B cell (primary cell): ENCODE measurements at regions not wholly inside any gene's neighbourhood (a gene's known extent, or its start where the extent isn't known, plus 50 kb on each side); places are given as distances from the start of the nearest gene placed in this dataset.

ENCODE experiments used
- ATAC-seq: fragments of 200-7000 bp; cut with Tn5 transposase; one replicate; pipeline ENCODE4 v1.10.0; 2021; ENCODE audit warnings: low read depth, mild to moderate bottlenecking, moderate number of reproducible peaks, moderate library complexity
- CTCF ChIA-PET: fragments of 350-600 bp; sonication (Branson Sonifier 250); formaldehyde crosslinking; loops from one replicate; lab custom pipeline; 2021; ENCODE audit warnings: antibody characterized with exemption, inconsistent platforms; lab: Charles Lee
- POLR2A ChIA-PET: fragments of 350-600 bp; sonication (Branson Sonifier 250); formaldehyde crosslinking; loops from one replicate; lab custom pipeline; 2021; ENCODE audit warnings: antibody characterized with exemption; lab: Charles Lee
- DNase-seq: peaks from one replicate; pipeline ENCODE4 v3.0.0; 2013
- H2AFZ ChIP-seq: 2 replicates; pipeline ENCODE4 v1.6.1; 2012; ENCODE audit warnings: mild to moderate bottlenecking, low read depth, low read length; ENCODE audit not compliant: insufficient read depth, poor library complexity, severe bottlenecking
- H3K27ac ChIP-seq, 2 donors: 1 replicate in 1 of 2; 2 replicates in 1 of 2; pipeline ENCODE4 v1.5.1; 2012 to 2013; ENCODE audit warnings: low read length in 2 of 2, mild to moderate bottlenecking in 2 of 2, moderate library complexity in 1 of 2
- H3K27me3 ChIP-seq, 4 experiments: fragments of 200-600 bp in 1 of 4; sonication (generic) in 1 of 4; replicated peaks in 1 of 4; 1 replicate in 2 of 4; 2 replicates in 2 of 4; pipeline versions ENCODE4 v1.6.1 to v1.7.0; 2013 to 2016; ENCODE audit warnings: low read length in 3 of 4, mild to moderate bottlenecking in 2 of 4, mixed read lengths in 1 of 4, moderate library complexity in 1 of 4; ENCODE audit not compliant: insufficient read depth in 4 of 4, control insufficient read depth in 3 of 4; ENCODE audit errors: control extremely low read depth in 1 of 4
- H3K36me3 ChIP-seq, 2 experiments: replicated peaks in 1 of 2; 1 replicate in 1 of 2; 2 replicates in 1 of 2; pipeline versions ENCODE4 v1.6.1 to v1.7.1; 2013; ENCODE audit warnings: low read length in 1 of 2; ENCODE audit not compliant: insufficient read depth in 2 of 2, control insufficient read depth in 1 of 2; ENCODE audit errors: control extremely low read depth in 1 of 2, extremely low read depth in 1 of 2
- H3K4me1 ChIP-seq, 2 donors: fragments of 200-600 bp in 1 of 2; sonication (generic) in 1 of 2; 1 replicate in 1 of 2; 2 replicates in 1 of 2; pipeline versions ENCODE4 v1.5.1 to v1.6.1; 2013 to 2017; ENCODE audit warnings: low read length in 2 of 2; ENCODE audit not compliant: control insufficient read depth in 2 of 2, insufficient read depth in 2 of 2
- H3K4me2 ChIP-seq: replicated peaks from 2 replicates; pipeline ENCODE3; 2012; ENCODE audit warnings: mild to moderate bottlenecking, low read depth, low read length; ENCODE audit not compliant: poor library complexity, severe bottlenecking
- H3K4me3 ChIP-seq, 5 experiments: fragments of 200-600 bp in 1 of 5; sonication (generic) in 1 of 5; 1 replicate in 3 of 5; 2 replicates in 2 of 5; pipeline versions ENCODE4 v1.5.1 to v1.7.0; 2011 to 2016; ENCODE audit warnings: low read length in 4 of 5, mild to moderate bottlenecking in 4 of 5, low read depth in 2 of 5, control low read depth in 1 of 5, moderate library complexity in 1 of 5; ENCODE audit not compliant: insufficient read depth in 1 of 5; ENCODE audit errors: control extremely low read depth in 1 of 5, extremely low read depth in 1 of 5
- H3K79me2 ChIP-seq: fragments of 200-600 bp; sonication (generic); one replicate; pipeline ENCODE4 v1.6.0; 2016; ENCODE audit warnings: low read length; ENCODE audit not compliant: control insufficient read depth, insufficient read depth
- H3K9ac ChIP-seq: fragments of 200-600 bp; sonication (generic); 2 replicates; pipeline ENCODE4 v1.6.1; 2017; ENCODE audit warnings: mild to moderate bottlenecking, low read length, moderate library complexity
- H3K9me3 ChIP-seq, 3 donors: one replicate each; pipeline versions ENCODE4 v1.6.1 to v1.7.1; 2013; ENCODE audit warnings: low read length in 2 of 3; ENCODE audit not compliant: control insufficient read depth in 2 of 3, insufficient read depth in 1 of 3; ENCODE audit errors: control extremely low read depth in 1 of 3
- H4K20me1 ChIP-seq: 2 replicates; pipeline ENCODE4 v1.6.0; 2012; ENCODE audit warnings: mild to moderate bottlenecking, low read length; ENCODE audit not compliant: insufficient read depth, control insufficient read depth, poor library complexity, severe bottlenecking
- H3K27ac Mint-ChIP-seq: one replicate; pipeline ENCODE4 v1.8.0; 2021; ENCODE audit warnings: mixed read lengths
- H3K27me3 Mint-ChIP-seq: one replicate; pipeline ENCODE4 v1.8.0; 2021; ENCODE audit warnings: mixed read lengths
- H3K4me1 Mint-ChIP-seq: one replicate; pipeline ENCODE4 v1.8.0; 2021; ENCODE audit warnings: mixed read lengths
- H3K4me3 Mint-ChIP-seq: one replicate; pipeline ENCODE4 v1.8.0; 2021; ENCODE audit warnings: mixed read lengths
- H3K9me3 Mint-ChIP-seq: one replicate; pipeline ENCODE4 v1.8.0; 2022; ENCODE audit warnings: mixed read lengths; ENCODE audit not compliant: insufficient read depth
- CTCF ChIP-seq: fragments of 200-600 bp; IDR thresholded peaks from one replicate; pipeline ENCODE4 v1.8.0; 2022; ENCODE audit warnings: antibody characterized with exemption, mild to moderate bottlenecking
- EZH2 ChIP-seq: IDR thresholded peaks from 2 replicates; pipeline ENCODE4 v1.6.1; 2012; ENCODE audit warnings: borderline replicate concordance, low read depth, mild to moderate bottlenecking, moderate library complexity, low read length; ENCODE audit not compliant: insufficient read depth, poor library complexity, severe bottlenecking
- WGBS: methylation state at CpG from one replicate; pipeline ENCODE4 v1.1.5; 2013; ENCODE audit warnings: missing lambda C conversion rate; ENCODE audit not compliant: insufficient coverage; 5-methylcytosine and 5-hydroxymethylcytosine counted together
- intact Hi-C: fragments of 100-400 bp; cut with micrococcal nuclease; formaldehyde crosslinking; loops from one replicate; pipeline ENCODE4 v1.10.0; 2022

- intact Hi-C loops = no loop called here
- no peak for DNase-seq
- 85% methylated on average over 12 of the region's 12 CpGs for WGBS
- Histone ChIP-seq H3K4me3 (no peak overlapping the region), H3K4me2 (no peak overlapping the region), H3K79me2 (no peaks in the 10 kb centered on the region), H3K4me1 (no peaks in the 10 kb centered on the region), H3K9ac (no peak overlapping the region), H3K27me3 (peaks cover 0 to 3% (median 0%) of the 10 kb centered on the region in 4 experiments), H3K9me3 (peaks cover 0 to 24% (median 14%) of the 10 kb centered on the region in 3 donors), H2AFZ (no peak overlapping the region), H3K36me3 (no peaks in the 10 kb centered on the region), H4K20me1 (no peaks in the 10 kb centered on the region), H3K27ac (no peak overlapping the region)
- TF ChIP-seq EZH2 = no peak
- TF ChIP-seq CTCF = no peak
- no peaks in the 10 kb centered on the region for H3K4me1 Mint-ChIP-seq
- H3K27ac Mint-ChIP-seq = no peak overlapping the region
- peaks cover 8% of the 10 kb centered on the region for H3K9me3 Mint-ChIP-seq
- CTCF ChIA-PET = no interaction called here
- POLR2A ChIA-PET = no interaction called here
- ATAC-seq = no peak
- peaks cover 16% of the 10 kb centered on the region for H3K27me3 Mint-ChIP-seq
- no peak overlapping the region for H3K4me3 Mint-ChIP-seq
Measured at GRCh38 chr1:29856340-29857114, 620.2 kb downstream of the PTPRU start.

DNA sequence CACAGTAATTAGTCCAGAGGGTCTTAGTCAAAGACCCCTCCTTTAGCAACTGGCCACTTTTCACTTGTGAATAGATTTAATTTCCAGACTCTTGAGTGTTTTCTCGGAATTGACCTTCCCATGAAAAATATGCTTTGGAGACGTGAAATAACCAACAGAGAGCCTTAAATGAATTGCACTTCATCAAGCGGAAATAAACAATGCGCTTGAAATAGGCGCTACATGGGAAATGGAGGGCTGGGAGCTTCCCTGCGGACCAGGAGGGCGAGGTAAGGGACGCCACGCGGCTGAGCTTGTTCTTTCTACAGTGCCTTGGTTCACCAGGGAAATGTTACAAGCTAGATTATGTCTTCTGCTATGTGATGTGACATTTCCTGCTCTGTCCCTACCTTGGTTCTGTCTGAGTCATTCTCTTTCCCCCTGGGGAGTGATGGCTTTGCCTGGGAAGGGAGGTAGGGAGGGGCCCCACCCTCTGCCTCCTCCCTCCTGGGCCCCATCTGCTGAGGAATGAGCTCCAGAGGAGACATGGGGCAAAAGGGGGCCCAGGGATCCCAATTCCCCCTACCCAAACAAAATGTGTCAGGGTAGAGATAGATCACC, 619.3 kb downstream of the PTPRU start:
- CTCF ChIA-PET = no interaction called here
- Histone ChIP-seq H3K79me2 (no peaks in the 10 kb centered on the region), H3K36me3 (no peaks in the 10 kb centered on the region), H3K27me3 (peaks cover 0 to 3% (median 0%) of the 10 kb centered on the region in 4 experiments), H2AFZ (no peak overlapping the region), H3K4me1 (no peaks in the 10 kb centered on the region), H3K9ac (no peak overlapping the region), H3K9me3 (peaks cover 0 to 16% (median 7%) of the 10 kb centered on the region in 3 donors), H3K4me2 (no peak overlapping the region), H3K27ac (no peak overlapping the region), H4K20me1 (no peaks in the 10 kb centered on the region), H3K4me3 (no peak overlapping the region)
- Mint-ChIP-seq H3K9me3 (peaks cover under 1% of the 10 kb centered on the region), H3K4me3 (no peak overlapping the region), H3K27ac (no peak overlapping the region), H3K27me3 (peaks cover 16% of the 10 kb centered on the region), H3K4me1 (no peaks in the 10 kb centered on the region)
- TF ChIP-seq EZH2 = no peak
- TF ChIP-seq CTCF = no peak
- POLR2A ChIA-PET = no interaction called here
- intact Hi-C loops = no loop called here
- WGBS = 92% methylated on average over 9 of the region's 10 CpGs
- ATAC-seq (no peak), DNase-seq (no peak)
